Amniotic stem cell (primary cell): ENCODE measurements at regions not wholly inside any gene's neighbourhood (a gene's known extent, or its start where the extent isn't known, plus 50 kb on each side); places are given as distances from the start of the nearest gene placed in this dataset.

Source experiments
- DNase-seq: peaks from one replicate; lab custom pipeline; 2025; lab: John Stamatoyannopoulos, UW

GRCh38 chr6:22621701-22622100 is 52.3 kb downstream of the HDGFL1 start:
- no peak for DNase-seq

GRCh38 chr6:22622351-22622750 is 53.0 kb downstream of the HDGFL1 start:
- DNase-seq, result no peak

- no peak for DNase-seq
These were observed 53.4 kb downstream of the HDGFL1 start for GRCh38 chr6:22622813-22623212.

GRCh38 chr6:22627644-22628043 is 58.3 kb downstream of the HDGFL1 start:
- no peak for DNase-seq

- DNase-seq, result no peak
These were observed 61.7 kb downstream of the HDGFL1 start for GRCh38 chr6:22631091-22631490.

GRCh38 chr6:22632581-22633145 is 63.3 kb downstream of the HDGFL1 start:
- no peak for DNase-seq

- DNase-seq, result no peak
These were observed 67.1 kb downstream of the HDGFL1 start for GRCh38 chr6:22636452-22636851.

GRCh38 chr6:22637782-22638181 is 68.4 kb downstream of the HDGFL1 start:
- DNase-seq, result no peak

GRCh38 chr6:22638320-22638719 is 69.0 kb downstream of the HDGFL1 start:
- DNase-seq, result no peak

- no peak for DNase-seq
These were observed 72.9 kb downstream of the HDGFL1 start for GRCh38 chr6:22642254-22642653.

GRCh38 chr6:22643780-22644179 is 74.4 kb downstream of the HDGFL1 start:
- DNase-seq, result no peak

- DNase-seq, result no peak
These were observed 78.4 kb downstream of the HDGFL1 start for GRCh38 chr6:22647719-22648118.

GRCh38 chr6:22651731-22652130 is 82.4 kb downstream of the HDGFL1 start:
- no peak for DNase-seq

- no peak for DNase-seq
These were observed 84.7 kb downstream of the HDGFL1 start for GRCh38 chr6:22653980-22654610.

GRCh38 chr6:22656706-22657351 is 87.5 kb downstream of the HDGFL1 start:
- DNase-seq, result no peak

GRCh38 chr6:22657352-22657980 is 88.1 kb downstream of the HDGFL1 start:
- no peak for DNase-seq

GRCh38 chr6:22658183-22658582 is 88.8 kb downstream of the HDGFL1 start:
- DNase-seq, result no peak

- DNase-seq, result no peak
These were observed 89.6 kb downstream of the HDGFL1 start for GRCh38 chr6:22658934-22659333.

GRCh38 chr6:22664968-22665367 is 95.6 kb downstream of the HDGFL1 start:
- no peak for DNase-seq

- DNase-seq, result no peak
These were observed 96.7 kb downstream of the HDGFL1 start for GRCh38 chr6:22666021-22666420.

- DNase-seq, result no peak
These were observed 97.2 kb downstream of the HDGFL1 start for GRCh38 chr6:22666586-22666985.

GRCh38 chr6:22667855-22668254 is 98.5 kb downstream of the HDGFL1 start:
- DNase-seq, result no peak

- no peak for DNase-seq
These were observed 98.9 kb downstream of the HDGFL1 start for GRCh38 chr6:22668307-22668706.
